ENCODE measurements at regions not wholly inside any gene's neighbourhood (a gene's known extent, or its start where the extent isn't known, plus 50 kb on each side); places are given as distances from the start of the nearest gene placed in this dataset.

DNA sequence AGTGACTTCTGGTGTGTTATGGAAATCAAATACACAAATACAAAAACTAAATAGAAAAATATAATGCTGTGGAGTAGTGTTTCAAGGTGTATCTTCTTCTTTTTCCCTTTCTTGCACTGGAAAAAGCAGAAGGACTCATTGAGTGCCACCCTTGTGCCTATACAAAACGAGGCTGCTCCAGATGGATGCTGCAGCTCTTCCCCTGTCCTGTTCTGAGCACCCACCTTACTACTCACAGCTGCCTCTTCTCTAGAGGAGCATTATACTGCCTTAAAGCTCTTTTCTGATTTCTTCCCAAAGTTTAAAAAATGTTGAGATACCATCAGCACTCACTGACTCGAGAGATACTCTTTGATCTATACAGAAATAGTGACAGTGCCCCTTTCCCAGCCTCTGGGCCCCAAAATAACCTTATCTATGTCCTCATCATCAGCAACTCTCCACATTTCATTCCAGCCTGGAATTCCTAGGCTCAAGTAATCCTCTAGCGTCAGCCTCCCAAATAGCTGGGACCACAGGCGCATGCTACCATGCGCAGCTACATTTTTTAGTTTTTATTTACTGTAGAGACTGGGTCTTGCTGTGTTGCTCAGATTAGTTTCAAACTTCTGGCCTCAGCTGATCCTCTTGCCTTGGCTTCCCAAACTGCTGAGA, 1356.1 kb upstream of the NRXN1 start:
- DNase-seq: no peak
- intact Hi-C loops (cut with DNase I): no loop called here
- Histone ChIP-seq H3K4me1 (ENCODE audit: insufficient read depth) (no peaks in the 10 kb centered on the region), H3K4me3 (no peak overlapping the region), H3K27me3 (no peaks in the 10 kb centered on the region), H3K36me3 (no peaks in the 10 kb centered on the region), H3K9me3 (no peaks in the 10 kb centered on the region), H3K27ac (no peak overlapping the region)
- 79 to 90% (median 87%) methylated on average over 5 of the region's 5 CpGs for WGBS, 3 donors
- TF ChIP-seq CTCF (IDR thresholded peaks at IDR 0.05): no peak
- TF ChIP-seq EP300 (IDR thresholded peaks at IDR 0.05): no peak
- no peak for TF ChIP-seq POLR2A (IDR thresholded peaks at IDR 0.05)

DNA sequence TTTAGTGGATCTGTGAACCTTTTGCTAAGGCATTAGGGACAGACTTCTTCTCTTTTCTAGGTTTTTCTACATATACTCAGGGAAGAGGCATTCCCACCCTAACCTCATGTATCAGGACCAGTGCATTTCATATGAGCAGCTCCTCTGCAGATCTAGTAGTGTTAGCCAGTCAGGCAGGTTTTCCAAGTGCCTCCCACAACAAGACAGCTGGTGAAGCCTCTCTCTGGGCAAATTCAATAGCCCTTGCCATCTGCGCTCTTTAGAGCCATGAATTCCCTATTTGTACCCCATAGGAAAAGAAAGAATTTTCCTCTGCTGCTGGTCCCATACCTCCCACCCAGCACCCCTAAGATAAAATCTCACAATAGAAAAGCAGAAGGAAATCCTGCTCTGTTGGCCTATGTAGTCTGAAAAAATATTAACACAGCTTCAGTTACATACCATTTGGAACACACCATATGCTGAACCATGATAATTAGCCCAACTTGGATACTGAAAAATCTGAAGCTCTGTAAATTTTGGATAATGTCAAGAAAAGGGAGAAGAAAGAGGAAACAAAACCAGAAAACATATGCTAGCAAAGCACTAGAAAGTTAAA, 1354.6 kb upstream of the NRXN1 start:
- WGBS, 3 donors: 88 to 98% (median 96%) methylated on average over 1 of the region's 1 CpG

GRCh38 chr2:52383541-52383940, 1351.6 kb upstream of the NRXN1 start:
- H3K9me3 ChIP-seq: no peaks in the 10 kb centered on the region

More for the DNA sequence above, 1354.6 kb upstream of the NRXN1 start:
- Histone ChIP-seq H3K27me3 (no peaks in the 10 kb centered on the region), H3K36me3 (no peaks in the 10 kb centered on the region), H3K9me3 (no peaks in the 10 kb centered on the region), H3K4me3 (no peak overlapping the region), H3K4me1 (ENCODE audit: insufficient read depth) (no peaks in the 10 kb centered on the region), H3K27ac (no peak overlapping the region)
- intact Hi-C loops (cut with DNase I): no loop called here
- TF ChIP-seq CTCF (IDR thresholded peaks at IDR 0.05) (no peak), EP300 (IDR thresholded peaks at IDR 0.05) (no peak), POLR2A (IDR thresholded peaks at IDR 0.05) (no peak)
- DNase-seq: no peak

DNA sequence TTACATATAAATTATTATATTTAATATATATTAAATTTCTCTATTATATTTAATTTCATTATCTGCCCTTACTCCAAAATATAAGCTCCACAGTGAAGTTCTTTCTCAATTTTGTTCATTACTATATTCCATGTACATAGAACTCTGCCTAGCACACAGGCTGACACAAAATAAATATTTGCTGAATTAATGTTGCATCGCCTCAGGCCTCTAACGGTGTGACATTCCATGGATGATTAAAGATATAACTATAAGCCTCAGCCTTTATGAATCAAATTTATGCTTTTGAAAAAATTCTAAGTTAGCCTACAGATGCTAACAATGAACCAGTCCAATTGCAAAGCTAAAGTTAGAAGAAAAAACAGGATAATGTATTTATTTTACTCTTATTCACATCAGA, 1337.2 kb upstream of the NRXN1 start:
- Histone ChIP-seq H3K4me3 (no peak overlapping the region), H3K9me3 (no peaks in the 10 kb centered on the region), H3K4me1 (ENCODE audit: insufficient read depth) (no peaks in the 10 kb centered on the region), H3K27me3 (no peaks in the 10 kb centered on the region), H3K27ac (no peak overlapping the region), H3K36me3 (no peaks in the 10 kb centered on the region)
- no peak for DNase-seq
- intact Hi-C loops (cut with DNase I): no loop called here
- WGBS, 3 donors: 48 to 88% (median 69%) methylated on average over 2 of the region's 2 CpGs
- no peak for TF ChIP-seq POLR2A (IDR thresholded peaks at IDR 0.05)
- TF ChIP-seq EP300 (IDR thresholded peaks at IDR 0.05): no peak
- TF ChIP-seq CTCF (IDR thresholded peaks at IDR 0.05): no peak

More at GRCh38 chr2:52383541-52383940, 1351.6 kb upstream of the NRXN1 start:
- TF ChIP-seq POLR2A (IDR thresholded peaks at IDR 0.05): no peak
- TF ChIP-seq EP300 (IDR thresholded peaks at IDR 0.05): no peak
- no peak for TF ChIP-seq CTCF (IDR thresholded peaks at IDR 0.05)
- H3K36me3 ChIP-seq: no peaks in the 10 kb centered on the region
- no peaks in the 10 kb centered on the region for H3K27me3 ChIP-seq
- H3K4me3 ChIP-seq: no peak overlapping the region
- H3K4me1 ChIP-seq (ENCODE audit: insufficient read depth): no peaks in the 10 kb centered on the region
- no peak for DNase-seq
- 85 to 92% (median 89%) methylated on average over 2 of the region's 2 CpGs for WGBS, 3 donors
- no peak overlapping the region for H3K27ac ChIP-seq
- intact Hi-C loops (cut with DNase I): no loop called here
